ENCODE measurements at regions not wholly inside any gene's neighbourhood (a gene's known extent, or its start where the extent isn't known, plus 50 kb on each side); places are given as distances from the start of the nearest gene placed in this dataset.
A peak's percentile ranks its signal among the peaks of the same experiment; 100 is the strongest.

GRCh38 chr14:55977392-55978150, 140.6 kb upstream of the PELI2 start:
- Histone ChIP-seq H3K4me3 (ENCODE audit: low read length in 2 of 2) (no peak overlapping the region), H3K4me1 (ENCODE audit: control insufficient read depth in 2 of 2, insufficient read depth in 2 of 2, low read length in 2 of 2) (peaks cover 0 to 6% of the 10 kb centered on the region in 2 donors), H3K27me3 (ENCODE audit: control insufficient read depth in 2 of 2, insufficient read depth in 2 of 2, low read length in 2 of 2) (no peaks in the 10 kb centered on the region), H3K9ac (ENCODE audit: low read depth in 1 of 2, low read length in 2 of 2) (no peak overlapping the region), H3K27ac (ENCODE audit: low read depth in 2 of 2, low read length in 2 of 2) (peak overlapping the region; percentile 68 to 73), H3K36me3 (ENCODE audit: control insufficient read depth in 2 of 2, insufficient read depth in 2 of 2, low read length in 2 of 2) (no peaks in the 10 kb centered on the region), H3K9me3 (ENCODE audit: control insufficient read depth in 2 of 2, low read length in 2 of 2) (no peaks in the 10 kb centered on the region)

GRCh38 chr14:55979096-55979495, 139.1 kb upstream of the PELI2 start:
- no peak overlapping the region for H3K27ac ChIP-seq (ENCODE audit: low read depth in 2 of 2, low read length in 2 of 2)
- no peaks in the 10 kb centered on the region for H3K9me3 ChIP-seq (ENCODE audit: control insufficient read depth in 2 of 2, low read length in 2 of 2)
- peaks cover 0 to 6% of the 10 kb centered on the region in 2 donors for H3K4me1 ChIP-seq (ENCODE audit: control insufficient read depth in 2 of 2, insufficient read depth in 2 of 2, low read length in 2 of 2)
- no peaks in the 10 kb centered on the region for H3K27me3 ChIP-seq (ENCODE audit: control insufficient read depth in 2 of 2, insufficient read depth in 2 of 2, low read length in 2 of 2)
- no peak overlapping the region for H3K9ac ChIP-seq (ENCODE audit: low read depth in 1 of 2, low read length in 2 of 2)
- no peaks in the 10 kb centered on the region for H3K36me3 ChIP-seq (ENCODE audit: control insufficient read depth in 2 of 2, insufficient read depth in 2 of 2, low read length in 2 of 2)
- no peak overlapping the region for H3K4me3 ChIP-seq (ENCODE audit: low read length in 2 of 2)

GRCh38 chr14:55979781-55980180, 138.4 kb upstream of the PELI2 start:
- H3K9me3 ChIP-seq (ENCODE audit: control insufficient read depth in 2 of 2, low read length in 2 of 2) = no peaks in the 10 kb centered on the region
- H3K27me3 ChIP-seq (ENCODE audit: control insufficient read depth in 2 of 2, insufficient read depth in 2 of 2, low read length in 2 of 2) = no peaks in the 10 kb centered on the region
- H3K9ac ChIP-seq (ENCODE audit: low read depth in 1 of 2, low read length in 2 of 2) = no peak overlapping the region
- peaks cover 0 to 6% of the 10 kb centered on the region in 2 donors for H3K4me1 ChIP-seq (ENCODE audit: control insufficient read depth in 2 of 2, insufficient read depth in 2 of 2, low read length in 2 of 2)
- no peaks in the 10 kb centered on the region for H3K36me3 ChIP-seq (ENCODE audit: control insufficient read depth in 2 of 2, insufficient read depth in 2 of 2, low read length in 2 of 2)
- no peak overlapping the region for H3K4me3 ChIP-seq (ENCODE audit: low read length in 2 of 2)
- no peak overlapping the region for H3K27ac ChIP-seq (ENCODE audit: low read depth in 2 of 2, low read length in 2 of 2)

- Histone ChIP-seq H3K4me3 (ENCODE audit: low read length in 2 of 2) (no peak overlapping the region), H3K36me3 (ENCODE audit: control insufficient read depth in 2 of 2, insufficient read depth in 2 of 2, low read length in 2 of 2) (no peaks in the 10 kb centered on the region), H3K9me3 (ENCODE audit: control insufficient read depth in 2 of 2, low read length in 2 of 2) (no peaks in the 10 kb centered on the region), H3K27me3 (ENCODE audit: control insufficient read depth in 2 of 2, insufficient read depth in 2 of 2, low read length in 2 of 2) (no peaks in the 10 kb centered on the region), H3K9ac (ENCODE audit: low read depth in 1 of 2, low read length in 2 of 2) (no peak overlapping the region), H3K27ac (ENCODE audit: low read depth in 2 of 2, low read length in 2 of 2) (no peak overlapping the region), H3K4me1 (ENCODE audit: control insufficient read depth in 2 of 2, insufficient read depth in 2 of 2, low read length in 2 of 2) (peaks cover 0 to 6% of the 10 kb centered on the region in 2 donors)
Observed at GRCh38 chr14:55980970-55981369, 137.2 kb upstream of the PELI2 start.

GRCh38 chr14:55986069-55986468, 132.1 kb upstream of the PELI2 start:
- Histone ChIP-seq H3K27me3 (ENCODE audit: control insufficient read depth in 2 of 2, insufficient read depth in 2 of 2, low read length in 2 of 2) (no peaks in the 10 kb centered on the region), H3K4me1 (ENCODE audit: control insufficient read depth in 2 of 2, insufficient read depth in 2 of 2, low read length in 2 of 2) (no peaks in the 10 kb centered on the region), H3K9me3 (ENCODE audit: control insufficient read depth in 2 of 2, low read length in 2 of 2) (no peaks in the 10 kb centered on the region), H3K9ac (ENCODE audit: low read depth in 1 of 2, low read length in 2 of 2) (no peak overlapping the region), H3K36me3 (ENCODE audit: control insufficient read depth in 2 of 2, insufficient read depth in 2 of 2, low read length in 2 of 2) (no peaks in the 10 kb centered on the region), H3K27ac (ENCODE audit: low read depth in 2 of 2, low read length in 2 of 2) (no peak overlapping the region), H3K4me3 (ENCODE audit: low read length in 2 of 2) (no peak overlapping the region)

GRCh38 chr14:56000846-56001245, 117.4 kb upstream of the PELI2 start:
- Histone ChIP-seq H3K36me3 (ENCODE audit: control insufficient read depth in 2 of 2, insufficient read depth in 2 of 2, low read length in 2 of 2) (no peaks in the 10 kb centered on the region), H3K27me3 (ENCODE audit: control insufficient read depth in 2 of 2, insufficient read depth in 2 of 2, low read length in 2 of 2) (no peaks in the 10 kb centered on the region), H3K4me3 (ENCODE audit: low read length in 2 of 2) (no peak overlapping the region), H3K9ac (ENCODE audit: low read depth in 1 of 2, low read length in 2 of 2) (no peak overlapping the region), H3K9me3 (ENCODE audit: control insufficient read depth in 2 of 2, low read length in 2 of 2) (no peaks in the 10 kb centered on the region), H3K4me1 (ENCODE audit: control insufficient read depth in 2 of 2, insufficient read depth in 2 of 2, low read length in 2 of 2) (peaks cover 14% of the 10 kb centered on the region in 2 donors), H3K27ac (ENCODE audit: low read depth in 2 of 2, low read length in 2 of 2) (no peak overlapping the region)

- no peak overlapping the region for H3K27ac ChIP-seq (ENCODE audit: low read depth in 2 of 2, low read length in 2 of 2)
- peaks cover 14% of the 10 kb centered on the region in 2 donors for H3K4me1 ChIP-seq (ENCODE audit: control insufficient read depth in 2 of 2, insufficient read depth in 2 of 2, low read length in 2 of 2)
- no peaks in the 10 kb centered on the region for H3K36me3 ChIP-seq (ENCODE audit: control insufficient read depth in 2 of 2, insufficient read depth in 2 of 2, low read length in 2 of 2)
- H3K4me3 ChIP-seq (ENCODE audit: low read length in 2 of 2) = no peak overlapping the region
- H3K9me3 ChIP-seq (ENCODE audit: control insufficient read depth in 2 of 2, low read length in 2 of 2) = no peaks in the 10 kb centered on the region
- no peak overlapping the region for H3K9ac ChIP-seq (ENCODE audit: low read depth in 1 of 2, low read length in 2 of 2)
- no peaks in the 10 kb centered on the region for H3K27me3 ChIP-seq (ENCODE audit: control insufficient read depth in 2 of 2, insufficient read depth in 2 of 2, low read length in 2 of 2)
Observed at GRCh38 chr14:56002342-56002741, 115.9 kb upstream of the PELI2 start.

GRCh38 chr14:56002876-56003625, 115.2 kb upstream of the PELI2 start:
- Histone ChIP-seq H3K4me3 (ENCODE audit: low read length in 2 of 2) (no peak overlapping the region), H3K4me1 (ENCODE audit: control insufficient read depth in 2 of 2, insufficient read depth in 2 of 2, low read length in 2 of 2) (peaks cover 14% of the 10 kb centered on the region in 2 donors), H3K27ac (ENCODE audit: low read depth in 2 of 2, low read length in 2 of 2) (no peak overlapping the region), H3K9ac (ENCODE audit: low read depth in 1 of 2, low read length in 2 of 2) (no peak overlapping the region), H3K27me3 (ENCODE audit: control insufficient read depth in 2 of 2, insufficient read depth in 2 of 2, low read length in 2 of 2) (no peaks in the 10 kb centered on the region), H3K9me3 (ENCODE audit: control insufficient read depth in 2 of 2, low read length in 2 of 2) (no peaks in the 10 kb centered on the region), H3K36me3 (ENCODE audit: control insufficient read depth in 2 of 2, insufficient read depth in 2 of 2, low read length in 2 of 2) (no peaks in the 10 kb centered on the region)

- H3K9ac ChIP-seq (ENCODE audit: low read depth in 1 of 2, low read length in 2 of 2) = no peak overlapping the region
- H3K27me3 ChIP-seq (ENCODE audit: control insufficient read depth in 2 of 2, insufficient read depth in 2 of 2, low read length in 2 of 2) = no peaks in the 10 kb centered on the region
- H3K36me3 ChIP-seq (ENCODE audit: control insufficient read depth in 2 of 2, insufficient read depth in 2 of 2, low read length in 2 of 2) = no peaks in the 10 kb centered on the region
- H3K4me3 ChIP-seq (ENCODE audit: low read length in 2 of 2) = no peak overlapping the region
- peaks cover 14% of the 10 kb centered on the region in 2 donors for H3K4me1 ChIP-seq (ENCODE audit: control insufficient read depth in 2 of 2, insufficient read depth in 2 of 2, low read length in 2 of 2)
- H3K9me3 ChIP-seq (ENCODE audit: control insufficient read depth in 2 of 2, low read length in 2 of 2) = no peaks in the 10 kb centered on the region
- no peak overlapping the region for H3K27ac ChIP-seq (ENCODE audit: low read depth in 2 of 2, low read length in 2 of 2)
Observed at GRCh38 chr14:56004323-56004722, 113.9 kb upstream of the PELI2 start.

GRCh38 chr14:56004786-56005185, 113.4 kb upstream of the PELI2 start:
- Histone ChIP-seq H3K4me3 (ENCODE audit: low read length in 2 of 2) (peak overlapping the region; percentile 22 to 55), H3K27me3 (ENCODE audit: control insufficient read depth in 2 of 2, insufficient read depth in 2 of 2, low read length in 2 of 2) (no peaks in the 10 kb centered on the region), H3K9me3 (ENCODE audit: control insufficient read depth in 2 of 2, low read length in 2 of 2) (no peaks in the 10 kb centered on the region), H3K9ac (ENCODE audit: low read depth in 1 of 2, low read length in 2 of 2) (peak overlapping the region; percentile 41 to 56), H3K4me1 (ENCODE audit: control insufficient read depth in 2 of 2, insufficient read depth in 2 of 2, low read length in 2 of 2) (peaks cover 14% of the 10 kb centered on the region in 2 donors), H3K27ac (ENCODE audit: low read depth in 2 of 2, low read length in 2 of 2) (peak overlapping the region; percentile 24 to 69), H3K36me3 (ENCODE audit: control insufficient read depth in 2 of 2, insufficient read depth in 2 of 2, low read length in 2 of 2) (no peaks in the 10 kb centered on the region)
